NCI-H1048 (cell line): ENCODE measurements at regions not wholly inside any gene's neighbourhood (a gene's known extent, or its start where the extent isn't known, plus 50 kb on each side); places are given as distances from the start of the nearest gene placed in this dataset.

Experiments used
- DNase-seq: peaks from one replicate; lab custom pipeline; 2025; lab: John Stamatoyannopoulos, UW

GRCh38 chr7:132072873-132073272 is 503.4 kb downstream of the PLXNA4 start:
- no peak for DNase-seq

GRCh38 chr7:132072165-132072564 is 504.1 kb downstream of the PLXNA4 start:
- DNase-seq = no peak

GRCh38 chr7:132069306-132069705 is 507.0 kb downstream of the PLXNA4 start:
- no peak for DNase-seq

- DNase-seq = no peak
Observed at GRCh38 chr7:132066761-132067171, 509.5 kb downstream of the PLXNA4 start.

- no peak for DNase-seq
Observed at GRCh38 chr7:132065989-132066603, 509.7 kb upstream of the PODXL start.

GRCh38 chr7:132065193-132065988 is 509.0 kb upstream of the PODXL start:
- DNase-seq = no peak

- DNase-seq = no peak
Observed at GRCh38 chr7:132063800-132064199, 507.4 kb upstream of the PODXL start.

GRCh38 chr7:132061937-132062336 is 505.5 kb upstream of the PODXL start:
- no peak for DNase-seq

GRCh38 chr7:132059141-132059540 is 502.7 kb upstream of the PODXL start:
- DNase-seq = no peak

- no peak for DNase-seq
Observed at GRCh38 chr7:132055336-132056120, 499.1 kb upstream of the PODXL start.

- DNase-seq = no peak
Observed at GRCh38 chr7:132053871-132054270, 497.4 kb upstream of the PODXL start.

GRCh38 chr7:132051311-132051710 is 494.9 kb upstream of the PODXL start:
- DNase-seq = no peak

- DNase-seq = no peak
Observed at GRCh38 chr7:132049462-132050304, 493.3 kb upstream of the PODXL start.

GRCh38 chr7:132045481-132045980 is 489.1 kb upstream of the PODXL start:
- no peak for DNase-seq

- DNase-seq = no peak
Observed at GRCh38 chr7:132045002-132045401, 488.6 kb upstream of the PODXL start.

GRCh38 chr7:132044247-132044646 is 487.8 kb upstream of the PODXL start:
- DNase-seq = no peak

GRCh38 chr7:132041108-132041507 is 484.7 kb upstream of the PODXL start:
- DNase-seq = no peak

- no peak for DNase-seq
Observed at GRCh38 chr7:132035517-132036362, 479.3 kb upstream of the PODXL start.

- no peak for DNase-seq
Observed at GRCh38 chr7:132034748-132035416, 478.5 kb upstream of the PODXL start.

GRCh38 chr7:132030883-132031282 is 474.5 kb upstream of the PODXL start:
- no peak for DNase-seq
